NCI-H1930 (cell line): ENCODE measurements at regions not wholly inside any gene's neighbourhood (a gene's known extent, or its start where the extent isn't known, plus 50 kb on each side); places are given as distances from the start of the nearest gene placed in this dataset.

ENCODE experiments used
- DNase-seq, 2 experiments: peaks; one replicate each; lab custom pipeline; 2025; lab: John Stamatoyannopoulos, UW

DNA sequence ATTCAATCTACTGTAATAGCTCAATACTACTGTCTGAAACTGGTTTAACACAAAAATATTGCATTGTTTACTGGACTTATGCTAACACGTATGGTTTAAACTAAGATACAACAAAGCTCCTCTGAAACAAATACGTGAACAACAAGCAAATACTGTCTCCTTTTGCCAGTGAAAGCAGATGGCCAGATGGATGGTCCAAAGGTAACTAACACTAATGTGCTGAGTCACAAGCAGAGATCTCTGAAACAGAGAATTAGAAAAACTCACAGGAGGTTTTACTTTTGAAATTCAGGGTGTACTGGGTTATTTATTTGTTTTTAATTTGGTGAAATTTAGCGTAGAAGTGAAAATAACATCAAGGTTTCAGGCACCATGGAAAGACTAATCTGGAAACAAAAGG, 124.3 kb upstream of the SOX4 start:
- no peak for DNase-seq

DNA sequence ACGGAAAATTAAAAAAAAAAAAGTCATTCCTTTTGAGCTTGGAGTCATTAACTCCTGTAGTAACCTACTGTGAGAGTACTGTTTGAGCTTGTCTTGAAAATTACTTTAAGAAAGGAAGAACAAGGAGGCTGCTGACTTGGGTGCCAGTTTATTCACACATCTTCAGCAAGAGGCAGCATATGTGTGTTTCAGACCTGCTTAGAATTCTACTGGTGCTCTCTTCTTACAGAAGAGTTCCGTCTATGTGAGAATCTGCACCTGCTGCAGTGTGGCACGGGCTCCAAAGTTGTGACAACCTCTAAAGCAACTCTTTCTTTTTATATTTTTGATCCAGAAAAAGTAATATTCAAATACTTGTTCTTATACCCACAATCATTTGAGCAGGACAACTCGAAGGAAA, 117.4 kb upstream of the SOX4 start:
- DNase-seq: no peak

- no peak for DNase-seq
These were observed 115.1 kb upstream of the SOX4 start for GRCh38 chr6:21478411-21478810.

DNA sequence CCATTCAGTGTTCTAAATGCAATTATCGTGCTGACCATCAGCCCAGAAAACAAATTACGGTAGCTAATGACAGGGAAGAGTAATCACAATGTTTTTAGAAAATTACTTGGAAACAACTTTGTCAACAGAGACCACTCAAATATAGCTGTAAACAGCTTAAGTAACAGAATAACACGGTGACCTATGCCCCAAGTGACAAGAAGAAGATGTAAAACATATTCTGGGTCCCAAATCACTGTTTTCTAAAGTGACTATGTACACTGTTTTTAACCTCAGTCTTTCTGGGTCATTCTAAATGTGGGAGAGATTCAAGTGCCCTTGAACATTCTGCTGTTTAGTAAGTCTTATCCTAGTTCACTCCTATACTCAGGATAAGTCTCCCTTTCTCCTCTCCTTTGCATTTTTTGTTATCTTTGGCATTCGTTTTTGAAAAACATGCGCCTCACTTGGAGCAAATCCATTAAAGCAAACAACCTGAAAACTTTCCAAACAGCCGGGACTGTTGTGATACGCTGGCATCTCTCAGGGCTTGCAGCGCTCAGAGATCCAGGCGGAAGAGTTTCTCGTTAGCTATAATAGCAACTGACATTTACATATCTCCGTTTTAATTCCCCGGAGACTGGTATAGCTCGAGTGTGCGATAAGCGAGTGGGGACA, 114.5 kb upstream of the SOX4 start:
- no peak for DNase-seq

DNA sequence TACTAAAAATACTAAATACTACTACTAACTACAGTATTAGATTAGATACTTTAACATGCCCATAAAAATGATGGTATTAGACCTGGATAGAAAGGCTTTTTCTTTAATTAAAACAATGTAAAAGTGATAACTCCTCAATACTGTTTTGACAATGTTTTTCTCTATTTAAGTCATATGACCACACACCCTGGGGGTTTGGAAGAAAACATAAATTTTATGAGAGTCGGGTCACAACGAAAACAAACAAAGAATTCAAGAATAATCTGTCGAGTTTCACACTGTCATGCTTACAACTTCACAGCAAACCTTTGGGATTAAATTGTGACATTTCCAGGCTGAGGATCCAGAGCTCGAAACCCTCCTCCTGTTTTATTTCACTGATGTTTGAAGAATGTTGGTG, 107.4 kb upstream of the SOX4 start:
- DNase-seq: no peak

DNA sequence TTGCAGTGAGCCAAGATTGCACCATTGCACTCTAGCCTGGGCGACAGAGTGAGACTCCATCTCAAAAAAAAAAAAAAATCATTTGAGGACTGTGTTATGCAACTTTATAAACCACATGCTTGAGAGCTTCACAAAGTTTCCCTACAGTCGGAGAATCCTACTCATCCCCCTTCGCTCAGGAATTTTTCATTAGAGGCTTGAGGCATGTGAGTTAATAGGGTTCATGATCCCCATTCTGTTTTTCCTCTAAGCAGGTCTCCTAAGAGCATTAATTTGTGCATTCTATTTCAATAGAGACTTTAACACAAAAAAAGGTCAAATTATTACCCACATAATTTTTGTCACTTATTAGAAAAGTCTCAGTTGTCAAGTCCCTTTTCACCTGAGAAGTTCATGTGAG, 103.7 kb upstream of the SOX4 start:
- DNase-seq: no peak

DNA sequence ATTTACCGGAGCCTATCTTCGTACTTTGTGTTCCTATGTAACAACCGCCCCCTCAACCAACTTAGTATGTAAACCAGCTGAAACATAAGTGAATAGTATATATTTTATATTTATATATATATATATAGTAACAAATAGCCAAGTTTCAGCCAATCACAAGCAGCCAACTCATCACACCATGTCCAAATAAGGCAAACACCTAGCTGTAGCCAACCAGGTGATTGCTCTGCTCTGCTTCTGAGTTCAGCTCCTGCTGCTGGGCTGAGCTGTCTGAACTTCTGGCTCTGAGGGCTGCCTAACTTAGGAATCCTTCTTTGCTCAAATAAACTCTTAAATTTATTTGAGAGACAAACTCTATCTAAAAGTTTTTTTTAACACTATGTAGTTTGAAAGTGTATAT, 101.6 kb upstream of the SOX4 start:
- no peak for DNase-seq

GRCh38 chr6:21494505-21494904, 99.0 kb upstream of the SOX4 start:
- no peak for DNase-seq

DNA sequence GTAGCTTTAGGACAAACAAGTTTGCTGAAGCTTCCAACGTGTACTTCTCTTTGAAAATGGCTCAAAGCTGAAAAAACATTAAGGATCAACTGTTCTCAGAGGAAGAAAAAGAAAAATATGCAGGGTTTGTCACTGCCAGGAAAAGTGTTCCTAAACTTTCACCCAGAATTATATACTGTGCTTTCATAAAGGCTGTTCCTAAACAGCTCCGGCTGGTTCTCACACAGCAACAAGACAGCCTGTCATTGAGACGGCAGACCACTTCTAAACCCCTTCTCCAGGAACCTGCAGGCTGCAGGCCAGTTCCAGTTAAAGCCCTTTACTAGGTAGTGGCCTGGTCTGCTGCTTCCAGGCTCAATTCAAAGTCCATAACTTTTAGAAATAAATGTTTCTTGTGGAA, 97.4 kb upstream of the SOX4 start:
- DNase-seq: no peak

DNA sequence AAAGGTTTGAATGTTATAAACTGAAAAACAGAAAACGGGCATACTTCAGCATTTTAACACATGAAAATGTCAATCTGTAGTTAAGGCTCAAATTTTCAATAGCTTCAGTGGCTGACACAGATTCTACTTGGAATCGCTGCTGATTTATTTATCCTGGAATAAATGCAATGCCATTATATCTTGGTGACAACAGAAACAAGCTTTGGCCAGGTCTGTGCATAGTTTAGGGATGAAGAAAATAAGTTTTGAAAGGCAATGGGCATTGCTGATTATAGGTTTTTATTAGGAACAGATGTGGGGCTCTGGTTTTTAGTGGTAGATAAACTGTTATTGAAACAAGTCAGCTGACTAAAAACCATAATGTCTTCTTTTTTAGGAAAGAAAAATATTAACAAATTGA, 96.8 kb upstream of the SOX4 start:
- DNase-seq: no peak

- no peak for DNase-seq
These were observed 93.1 kb upstream of the SOX4 start for GRCh38 chr6:21500314-21501020.

DNA sequence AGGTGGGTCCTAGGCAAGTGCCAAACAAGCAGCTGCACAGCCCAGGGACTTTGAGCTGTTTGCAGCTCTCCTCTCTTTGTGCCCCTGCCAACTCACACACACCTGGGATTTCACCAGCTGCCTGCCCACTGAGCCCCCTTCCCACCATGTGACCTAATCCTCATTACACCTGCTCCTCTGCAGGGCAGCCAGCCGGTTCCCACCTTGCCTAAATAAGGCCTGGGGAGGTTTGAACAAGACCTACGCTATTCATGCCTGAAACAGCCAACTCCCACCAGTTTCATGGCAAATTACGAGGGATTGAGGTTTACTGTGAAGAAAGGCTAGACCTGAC, 92.6 kb upstream of the SOX4 start:
- DNase-seq: no peak

GRCh38 chr6:21501815-21502214, 91.7 kb upstream of the SOX4 start:
- DNase-seq: no peak

DNA sequence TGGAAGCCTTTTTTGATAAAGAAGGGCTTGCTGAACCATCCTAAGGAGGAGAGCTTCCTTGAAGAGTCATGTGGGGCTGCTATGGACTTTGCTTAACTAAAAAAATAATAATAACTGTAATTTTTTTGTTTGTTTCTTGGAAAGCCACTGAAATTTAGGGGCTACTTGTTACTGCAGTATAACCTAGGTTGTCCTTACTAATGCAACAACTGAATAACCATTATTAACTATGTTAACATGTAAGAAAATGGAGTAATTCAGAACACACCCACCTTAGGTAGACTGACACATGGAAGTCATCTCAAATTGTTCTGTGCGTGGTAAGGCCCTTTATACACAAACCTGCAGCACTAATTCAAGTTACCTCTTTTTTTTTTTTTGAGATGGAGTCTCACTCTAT, 90.9 kb upstream of the SOX4 start:
- DNase-seq: no peak

GRCh38 chr6:21504790-21505189, 88.8 kb upstream of the SOX4 start:
- no peak for DNase-seq

GRCh38 chr6:21505574-21505990, 88.0 kb upstream of the SOX4 start:
- no peak for DNase-seq

DNA sequence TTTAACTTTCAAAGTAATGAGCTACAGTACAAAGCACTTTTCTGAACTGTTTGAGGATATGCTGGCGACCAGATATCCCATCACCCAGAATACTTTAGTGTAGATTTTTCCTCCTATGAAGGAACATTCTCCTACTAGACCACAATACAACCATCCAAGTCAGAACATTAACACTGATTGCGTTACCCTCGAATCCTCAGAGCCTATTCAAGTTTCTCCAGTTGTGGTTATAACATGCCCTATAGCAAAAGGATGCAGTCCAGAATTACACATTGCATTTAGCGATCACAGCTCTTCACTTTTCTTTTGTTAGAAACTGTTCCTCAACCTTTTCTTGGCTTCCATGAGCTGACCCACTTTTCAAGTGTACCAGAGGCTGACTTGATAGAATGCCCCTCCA, 87.4 kb upstream of the SOX4 start:
- no peak for DNase-seq

DNA sequence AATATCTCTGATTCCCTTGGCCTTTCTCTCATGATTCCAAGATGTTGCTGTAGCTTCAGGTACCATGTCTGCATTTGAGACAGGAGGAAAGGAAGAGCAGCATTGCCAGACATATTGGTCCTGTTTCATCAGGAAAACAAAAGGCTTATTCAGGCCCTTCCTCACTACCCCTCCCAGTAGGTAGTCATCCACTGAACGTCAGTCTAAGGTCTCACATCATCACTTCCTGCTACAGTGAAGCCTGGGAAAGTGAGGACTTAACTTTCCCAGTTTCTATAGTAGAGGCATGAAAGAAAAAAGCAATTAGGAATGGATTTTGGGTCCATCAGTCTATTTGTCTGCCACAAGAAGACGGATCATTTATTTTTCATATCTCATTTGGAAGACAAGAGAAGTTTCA, 85.7 kb upstream of the SOX4 start:
- DNase-seq: no peak

DNA sequence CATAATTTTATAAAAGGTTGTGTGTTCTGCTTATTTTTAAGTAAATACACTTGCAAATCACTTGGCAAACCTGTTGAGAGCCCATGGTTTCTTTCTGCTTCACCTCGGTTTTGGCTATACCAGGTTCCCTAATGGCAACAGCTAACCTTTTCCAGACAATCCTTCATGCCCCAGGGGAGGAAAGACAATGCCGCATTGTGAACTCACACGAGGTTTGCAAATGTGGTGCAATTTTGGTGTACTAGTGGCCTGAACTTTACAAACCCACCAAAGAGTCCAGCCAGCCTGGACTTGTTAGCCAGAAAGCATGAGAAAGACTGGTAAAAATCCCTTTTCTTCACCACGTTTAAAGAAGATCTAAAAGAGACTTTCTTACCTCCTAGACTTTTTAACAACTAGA, 84.8 kb upstream of the SOX4 start:
- no peak for DNase-seq

DNA sequence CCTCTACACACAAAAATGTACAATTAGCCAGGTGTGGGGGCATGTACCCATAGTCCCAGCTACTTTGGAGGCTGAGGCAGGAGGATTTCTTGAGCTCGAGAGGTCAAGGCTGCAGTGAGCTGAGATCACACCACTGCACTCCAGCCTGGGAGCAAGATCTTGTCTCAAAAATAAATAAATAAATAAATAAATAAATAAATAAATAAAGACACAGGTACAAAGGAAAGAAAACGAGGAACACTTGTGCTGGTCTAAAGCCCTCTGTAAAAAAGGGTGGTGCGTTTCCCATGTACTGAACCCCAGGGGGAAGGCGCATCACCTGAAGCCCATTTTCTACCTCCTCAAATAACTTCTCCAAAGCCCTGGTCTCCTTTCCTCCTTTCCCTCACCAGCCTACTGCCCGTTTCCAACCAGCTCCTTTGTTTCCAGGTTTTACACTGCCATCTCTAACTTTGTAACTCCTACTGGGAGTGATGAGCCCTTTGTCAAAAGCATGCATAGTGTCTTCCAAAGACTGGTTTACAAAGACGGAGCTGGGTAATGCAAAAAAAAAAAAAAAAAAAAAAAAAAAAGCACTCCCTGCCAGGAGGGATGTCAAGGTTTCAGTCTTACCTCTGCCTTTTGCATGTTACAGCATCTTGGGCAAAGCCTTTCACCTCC, 81.5 kb upstream of the SOX4 start:
- no peak for DNase-seq

DNA sequence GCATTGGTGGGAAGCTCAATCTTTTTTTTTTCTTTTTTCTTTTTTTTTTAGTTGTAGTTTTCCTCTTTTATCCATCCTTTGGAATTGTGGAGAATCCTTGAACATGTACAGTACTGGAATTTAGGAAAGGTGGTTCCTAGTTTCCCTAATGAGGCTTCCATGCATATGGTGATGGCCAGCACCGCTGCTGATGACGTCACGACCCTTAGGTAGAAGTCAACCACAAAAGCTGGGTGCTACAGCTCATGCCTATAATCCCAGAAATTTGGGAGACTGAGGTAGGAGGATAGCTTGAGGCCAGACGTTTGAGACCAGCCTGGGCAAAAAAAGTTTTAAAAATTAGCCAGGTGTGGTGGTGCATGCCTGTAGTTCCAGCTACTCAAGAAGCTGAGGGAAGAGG, 79.3 kb upstream of the SOX4 start:
- no peak for DNase-seq

GRCh38 chr6:21518317-21518716, 75.2 kb upstream of the SOX4 start:
- DNase-seq: no peak

GRCh38 chr6:21519642-21520041, 73.9 kb upstream of the SOX4 start:
- DNase-seq: no peak

DNA sequence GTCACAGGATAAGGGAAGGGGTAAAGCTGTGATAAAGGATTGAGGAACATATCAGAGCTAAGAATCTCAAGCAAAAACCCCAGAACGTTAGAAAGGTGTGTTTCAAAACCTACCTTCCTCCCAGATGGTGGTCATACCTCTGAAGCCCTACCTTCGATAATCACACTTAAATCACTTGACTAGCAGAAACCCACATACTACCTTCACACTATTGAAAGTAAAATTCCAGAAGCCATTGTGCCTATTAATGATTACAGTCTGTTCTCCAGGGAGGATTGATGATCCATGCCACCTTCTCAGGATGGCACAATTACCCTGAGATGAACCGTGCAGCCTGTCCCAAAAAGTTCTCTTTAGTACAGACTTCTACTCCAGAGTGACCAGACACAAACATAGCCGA, 72.3 kb upstream of the SOX4 start:
- DNase-seq: no peak
